Hematopoietic multipotent progenitor cell treated with erythropoietin and hydrocortisone succinate and interleukin-3 and kit ligand, for 17 days (in vitro differentiated cells): ENCODE measurements at regions not wholly inside any gene's neighbourhood (a gene's known extent, or its start where the extent isn't known, plus 50 kb on each side); places are given as distances from the start of the nearest gene placed in this dataset.

Experiments used
- DNase-seq: peaks from one replicate; pipeline ENCODE4 v3.0.0-alpha.2; 2015; ENCODE audit warnings: low spot score

- no peak for DNase-seq
Measured at GRCh38 chr16:86632206-86632605, 53.9 kb downstream of the FOXL1 start.

GRCh38 chr16:86632944-86633343 lies 54.6 kb downstream of the FOXL1 start:
- no peak for DNase-seq

- no peak for DNase-seq
Measured at GRCh38 chr16:86634292-86634691, 55.9 kb downstream of the FOXL1 start.

GRCh38 chr16:86635176-86635876 lies 57.0 kb downstream of the FOXL1 start:
- no peak for DNase-seq

- no peak for DNase-seq
Measured at GRCh38 chr16:86635926-86636325, 57.6 kb downstream of the FOXL1 start.

- no peak for DNase-seq
Measured at GRCh38 chr16:86637744-86638143, 59.4 kb downstream of the FOXL1 start.

- no peak for DNase-seq
Measured at GRCh38 chr16:86638642-86639041, 60.3 kb downstream of the FOXL1 start.

GRCh38 chr16:86639354-86639753 lies 61.0 kb downstream of the FOXL1 start:
- no peak for DNase-seq

- no peak for DNase-seq
Measured at GRCh38 chr16:86640265-86640843, 62.0 kb downstream of the FOXL1 start.

- DNase-seq, result no peak
Measured at GRCh38 chr16:86642087-86642486, 63.7 kb downstream of the FOXL1 start.

- DNase-seq, result no peak
Measured at GRCh38 chr16:86643671-86644070, 65.3 kb downstream of the FOXL1 start.

- DNase-seq, result no peak
Measured at GRCh38 chr16:86647561-86647960, 69.2 kb downstream of the FOXL1 start.

GRCh38 chr16:86649875-86650274 lies 71.5 kb downstream of the FOXL1 start:
- DNase-seq, result no peak

GRCh38 chr16:86651013-86651627 lies 72.8 kb downstream of the FOXL1 start:
- DNase-seq, result no peak

GRCh38 chr16:86651823-86652222 lies 73.5 kb downstream of the FOXL1 start:
- no peak for DNase-seq

- DNase-seq, result no peak
Measured at GRCh38 chr16:86653285-86654006, 75.1 kb downstream of the FOXL1 start.

- no peak for DNase-seq
Measured at GRCh38 chr16:86657972-86658371, 79.6 kb downstream of the FOXL1 start.

GRCh38 chr16:86660623-86661022 lies 82.3 kb downstream of the FOXL1 start:
- no peak for DNase-seq

- no peak for DNase-seq
Measured at GRCh38 chr16:86661706-86662105, 83.4 kb downstream of the FOXL1 start.

- no peak for DNase-seq
Measured at GRCh38 chr16:86662195-86662594, 83.8 kb downstream of the FOXL1 start.

GRCh38 chr16:86662740-86663139 lies 84.4 kb downstream of the FOXL1 start:
- DNase-seq, result no peak

- no peak for DNase-seq
Measured at GRCh38 chr16:86663685-86664521, 85.6 kb downstream of the FOXL1 start.
